ENCODE measurements at regions not wholly inside any gene's neighbourhood (a gene's known extent, or its start where the extent isn't known, plus 50 kb on each side); places are given as distances from the start of the nearest gene placed in this dataset.

- TF ChIP-seq FOXJ3 (CRISPR knock-in tag; IDR thresholded peaks at IDR 0.05) (no peak), ELF1 (IDR thresholded peaks at IDR 0.05) (no peak), USF2 (IDR thresholded peaks at IDR 0.05; ENCODE audit: borderline replicate concordance, low read depth, low read length) (no peak)
Observed at GRCh38 chr4:22030881-22031280, 82.3 kb upstream of the KCNIP4 start (continued).

- no peaks in the 10 kb centered on the region for H4K20me1 ChIP-seq (ENCODE audit: insufficient read depth)
- no peaks in the 10 kb centered on the region for H3K79me2 ChIP-seq (ENCODE audit: insufficient read depth)
- DNase-seq: no peak
- no peak overlapping the region for H3K27ac ChIP-seq (ENCODE audit: low read depth in 2 of 2, low read length in 1 of 2)
- no peak overlapping the region for H2AFZ ChIP-seq (ENCODE audit: low read depth)
- H3K4me2 ChIP-seq: no peak overlapping the region
- no peaks in the 10 kb centered on the region for H3K9me2 ChIP-seq
- no peaks in the 10 kb centered on the region for H3K36me3 ChIP-seq (replicated peaks in 1 of 2; ENCODE audit: control insufficient read depth in 1 of 2, insufficient read depth in 2 of 2, low read length in 1 of 2)
- no peak overlapping the region for H3K4me3 ChIP-seq (ENCODE audit: low read depth in 2 of 2, low read length in 1 of 2)
- no peaks in the 10 kb centered on the region for H3K9me3 ChIP-seq
- 2% methylated on average over 5 of the region's 5 CpGs for WGBS (ENCODE audit: low lambda C conversion rate)
- H3K4me1 ChIP-seq (ENCODE audit: control insufficient read depth in 1 of 2, insufficient read depth in 2 of 2, low read depth in 1 of 2, low read length in 1 of 2): no peaks in the 10 kb centered on the region; a peak in 1 of 4 replicates
- TF ChIP-seq FOXM1 (IDR thresholded peaks at IDR 0.05; ENCODE audit: low read depth) (no peak), CTCF (IDR thresholded peaks at IDR 0.05) (no peak), PBX3 (IDR thresholded peaks at IDR 0.05) (no peak), USF1 (IDR thresholded peaks at IDR 0.05; ENCODE audit: borderline replicate concordance, low read depth) (no peak), MXI1 (IDR thresholded peaks at IDR 0.05; ENCODE audit: low read depth, low read length) (no peak), CHD2 (IDR thresholded peaks at IDR 0.05; ENCODE audit: low read length, partially characterized antibody) (no peak), RCOR1 (IDR thresholded peaks at IDR 0.05; ENCODE audit: low read length) (no peak), GABPA (IDR thresholded peaks at IDR 0.05; ENCODE audit: low read depth) (no peak), YY1 (IDR thresholded peaks at IDR 0.05; ENCODE audit: low read depth) (no peak), REST (IDR thresholded peaks at IDR 0.05; ENCODE audit: low read depth, low read length) (no peak), FOSL2 (IDR thresholded peaks at IDR 0.05; ENCODE audit: borderline replicate concordance, low read depth) (no peak), RFX5 (IDR thresholded peaks at IDR 0.05; ENCODE audit: low read length) (no peak), NRF1 (IDR thresholded peaks at IDR 0.05; ENCODE audit: low read depth, low read length) (no peak), POLR2AphosphoS5 (IDR thresholded peaks at IDR 0.05; ENCODE audit: low read depth, low read length) (no peak), SMC3 (IDR thresholded peaks at IDR 0.05; ENCODE audit: low read depth, low read length) (no peak), RXRA (IDR thresholded peaks at IDR 0.05; ENCODE audit: borderline replicate concordance, low read depth) (no peak), MEF2A (IDR thresholded peaks at IDR 0.05; ENCODE audit: borderline replicate concordance, low read depth) (no peak), TCF12 (IDR thresholded peaks at IDR 0.05) (no peak)
- H3F3A ChIP-seq (replicated peaks; ENCODE audit: insufficient read depth): no peaks in the 10 kb centered on the region
- no peak overlapping the region for H3K9ac ChIP-seq
- POLR2A ChIA-PET: no interaction called here
- no peaks in the 10 kb centered on the region for H3K27me3 ChIP-seq (ENCODE audit: insufficient read depth)
- CTCF ChIA-PET: no interaction called here
Observed at GRCh38 chr4:22030307-22030706, 81.7 kb upstream of the KCNIP4 start.
